Epidermal melanocyte (primary cell): ENCODE measurements at regions not wholly inside any gene's neighbourhood (a gene's known extent, or its start where the extent isn't known, plus 50 kb on each side); places are given as distances from the start of the nearest gene placed in this dataset.
"Not testable (repeated sequence)": the region's sequence is repeated elsewhere in the genome, so short reads cannot be mapped to it uniquely, and the experiment has no call there.

Experiments used
- DNase-seq: peaks from one replicate; pipeline ENCODE4 v3.0.0; 2011; ENCODE audit warnings: low spot score; ENCODE audit not compliant: insufficient read length

- DNase-seq = no peak
These were observed 256.2 kb downstream of the TAFA4 start for GRCh38 chr3:68676136-68676535.

DNA sequence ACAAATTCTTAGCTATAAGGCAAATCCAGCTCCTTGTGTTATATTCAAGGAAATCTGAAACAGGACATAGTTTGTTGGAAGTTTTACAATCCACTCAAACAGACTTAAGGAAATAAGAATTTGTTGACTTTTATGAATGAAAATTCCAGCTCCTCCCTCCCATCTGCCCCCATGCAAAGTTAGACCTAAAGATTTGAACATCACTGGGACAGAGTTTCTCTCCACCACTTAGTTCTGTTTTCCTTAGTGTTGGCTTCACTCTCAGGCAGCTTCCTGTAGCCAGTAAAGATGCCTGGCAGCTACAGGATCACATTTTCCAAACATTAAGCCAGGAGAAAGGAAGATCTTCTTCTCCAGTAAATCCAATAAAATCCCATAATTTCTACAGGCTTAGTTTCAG is 265.0 kb downstream of the TAFA4 start:
- DNase-seq = no peak

DNA sequence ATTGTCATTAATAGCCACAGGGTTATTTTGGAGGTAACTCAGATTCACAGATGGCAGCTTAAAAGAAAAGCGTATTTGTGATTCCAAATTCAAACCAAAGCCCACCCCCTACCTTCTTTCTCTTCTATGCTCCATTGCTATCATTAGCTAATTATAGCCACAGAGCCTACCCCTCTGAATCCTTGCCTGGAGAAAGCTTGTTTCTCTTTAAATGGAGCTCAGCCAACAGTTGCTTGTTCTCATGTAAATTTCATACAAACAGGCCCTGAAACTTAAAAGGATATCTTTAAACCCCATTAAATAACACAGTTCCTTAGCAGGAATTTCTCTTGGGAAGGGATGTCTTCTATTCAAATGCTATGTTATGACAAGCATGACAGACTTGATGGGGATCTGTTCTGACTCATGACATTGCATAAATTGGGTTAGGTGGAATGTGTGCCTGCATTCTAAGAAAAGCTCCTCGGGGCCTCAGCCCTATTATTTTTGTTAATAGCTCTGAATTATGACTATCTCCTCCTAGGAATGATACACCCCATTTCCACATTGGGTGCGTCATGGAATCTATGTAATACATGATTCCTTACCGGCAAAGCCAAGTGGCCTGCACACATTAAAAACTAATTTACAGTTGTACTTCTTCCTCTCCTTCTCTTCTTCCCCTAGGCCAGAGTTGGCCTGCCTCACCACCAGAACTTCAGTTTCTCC is 265.8 kb downstream of the TAFA4 start:
- no peak for DNase-seq

GRCh38 chr3:68664276-68664675 is 268.1 kb downstream of the TAFA4 start:
- no peak for DNase-seq

- DNase-seq = no peak
These were observed 270.2 kb downstream of the TAFA4 start for GRCh38 chr3:68662176-68662575.

GRCh38 chr3:68650657-68651056 is 281.7 kb downstream of the TAFA4 start:
- not testable (repeated sequence) for DNase-seq

- no peak for DNase-seq
These were observed 283.9 kb downstream of the TAFA4 start for GRCh38 chr3:68648494-68648893.

DNA sequence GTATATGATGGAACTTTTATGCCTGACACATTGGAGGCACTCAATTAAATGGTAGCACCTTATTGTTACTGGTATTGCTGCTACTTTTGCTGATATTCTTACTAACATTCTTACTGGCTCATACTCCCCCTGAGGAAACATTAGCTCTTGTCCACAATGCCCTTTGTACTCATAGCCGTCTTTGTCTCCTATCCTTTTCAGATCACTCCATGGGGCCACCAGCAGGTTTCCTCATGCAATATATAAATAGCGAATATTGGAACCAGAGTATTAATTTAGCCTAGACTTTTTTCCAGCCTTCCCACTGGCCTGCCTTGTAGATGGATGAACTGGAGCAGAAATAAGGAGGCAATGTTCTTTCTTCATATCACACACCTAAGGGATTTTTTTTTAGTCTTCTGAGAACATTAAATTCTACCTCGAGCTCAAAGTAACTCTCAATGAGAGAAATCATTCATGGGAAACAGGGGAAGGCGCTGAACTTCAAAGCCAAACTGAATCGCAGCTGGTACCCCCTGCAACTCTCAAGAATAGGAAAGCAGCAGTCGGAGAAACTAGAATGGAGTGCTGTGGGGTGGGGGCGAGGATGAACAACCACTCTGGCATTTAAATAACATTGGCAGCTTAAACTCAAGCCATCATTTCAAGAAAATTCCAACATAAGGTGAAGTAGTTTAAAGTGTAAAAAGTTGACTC is 300.3 kb downstream of the TAFA4 start:
- no peak for DNase-seq

GRCh38 chr3:68620211-68620610 is 312.1 kb downstream of the TAFA4 start:
- no peak for DNase-seq

DNA sequence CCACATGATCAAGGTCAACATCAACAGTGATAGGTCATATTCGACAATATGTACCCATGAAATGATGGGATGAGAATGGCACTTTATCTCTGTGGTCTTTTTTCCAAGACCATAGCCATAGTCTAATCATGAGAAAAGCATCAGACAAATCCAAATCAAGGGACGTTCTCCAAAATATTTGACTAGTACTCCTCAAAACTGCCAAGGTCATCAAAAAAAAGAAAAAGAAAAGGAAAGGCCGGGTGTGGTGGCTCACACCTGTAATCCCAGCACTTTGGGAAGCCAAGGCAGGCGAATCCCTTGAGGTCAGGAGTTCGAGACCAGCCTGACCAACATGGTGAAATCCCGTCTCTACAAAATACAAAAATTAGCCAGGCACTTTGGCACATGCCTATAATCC is 318.3 kb downstream of the TAFA4 start:
- no peak for DNase-seq

GRCh38 chr3:68571321-68571720 is 361.0 kb downstream of the TAFA4 start:
- no peak for DNase-seq

GRCh38 chr3:68560728-68561127 is 371.6 kb downstream of the TAFA4 start:
- no peak for DNase-seq

GRCh38 chr3:68535782-68536181 is 396.6 kb downstream of the TAFA4 start:
- DNase-seq = no peak

DNA sequence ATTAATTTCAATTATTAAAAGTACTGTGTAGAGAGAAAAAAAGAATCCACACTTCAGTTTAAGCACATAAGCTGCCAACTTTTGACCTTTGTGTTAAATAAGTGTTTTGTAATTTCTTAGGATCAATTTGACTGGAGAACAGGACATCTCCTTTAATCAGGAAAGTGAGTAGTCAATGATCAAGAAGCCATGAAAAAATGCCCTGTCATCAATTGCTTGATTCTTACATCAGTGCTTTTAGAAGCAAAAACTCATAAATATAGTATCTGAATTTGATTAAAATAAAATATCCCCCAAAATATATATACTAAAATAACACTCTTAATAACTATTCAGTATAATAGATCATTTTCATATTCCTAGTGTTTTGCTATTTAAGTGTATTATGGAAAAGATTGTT is 409.0 kb downstream of the TAFA4 start:
- no peak for DNase-seq

DNA sequence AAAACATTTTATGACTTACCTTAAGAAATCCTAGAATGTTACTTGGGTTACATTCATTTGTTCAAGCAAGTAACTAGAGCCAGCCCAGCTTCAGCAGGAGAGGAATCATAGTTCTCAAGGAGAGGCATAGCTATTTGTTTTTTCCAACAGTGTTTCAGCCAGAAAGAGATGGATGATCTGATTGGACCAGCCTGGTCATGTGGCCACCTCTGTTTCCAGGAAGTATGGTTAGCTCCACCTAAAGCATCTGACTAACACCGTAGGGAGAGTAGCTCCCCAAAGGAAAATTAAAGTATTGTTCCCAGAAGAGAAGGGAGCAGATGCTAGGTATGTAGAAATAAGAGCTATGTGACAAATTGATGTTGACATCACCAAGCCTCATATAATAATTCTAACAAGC is 417.1 kb downstream of the TAFA4 start:
- no peak for DNase-seq

GRCh38 chr3:68504201-68504600 is 428.1 kb downstream of the TAFA4 start:
- no peak for DNase-seq

DNA sequence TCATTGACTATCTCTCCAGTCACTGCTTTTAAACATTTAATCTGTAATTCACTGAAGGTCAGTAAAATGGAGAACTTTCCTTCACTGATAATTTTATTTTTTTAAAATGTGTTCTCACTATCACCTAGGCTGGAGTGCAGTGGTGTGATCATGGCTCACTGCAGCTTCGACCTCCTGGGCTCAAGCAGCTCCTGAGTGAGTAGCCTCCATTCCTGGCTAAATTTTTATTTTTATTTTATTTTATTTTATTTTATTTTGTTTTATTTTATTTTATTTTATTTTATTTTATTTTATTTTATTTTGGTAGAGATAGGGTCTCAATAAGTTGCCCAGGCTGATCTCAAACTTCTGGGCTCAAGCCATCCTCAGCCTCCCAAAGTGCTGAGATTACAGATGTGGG is 446.5 kb downstream of the TAFA4 start:
- DNase-seq = not testable (repeated sequence)

DNA sequence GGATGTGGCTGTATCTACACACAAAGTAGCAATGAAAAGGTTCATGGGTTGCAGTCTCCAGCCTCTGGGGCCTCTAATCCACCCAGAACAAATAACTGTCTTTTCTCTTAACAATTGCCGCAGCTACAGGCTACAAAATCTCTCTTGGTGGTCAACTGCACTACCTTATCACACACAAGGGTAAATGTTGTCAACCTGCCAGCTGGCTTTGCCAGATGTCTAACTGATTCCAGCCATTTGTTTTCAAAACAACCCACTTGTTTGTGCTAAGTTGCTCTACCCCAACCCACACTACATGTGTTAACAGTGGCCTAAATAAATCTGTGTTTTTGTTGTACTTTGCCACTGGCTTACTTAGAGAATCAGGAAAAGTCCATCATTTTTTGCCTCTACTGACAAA is 447.3 kb downstream of the TAFA4 start:
- no peak for DNase-seq

DNA sequence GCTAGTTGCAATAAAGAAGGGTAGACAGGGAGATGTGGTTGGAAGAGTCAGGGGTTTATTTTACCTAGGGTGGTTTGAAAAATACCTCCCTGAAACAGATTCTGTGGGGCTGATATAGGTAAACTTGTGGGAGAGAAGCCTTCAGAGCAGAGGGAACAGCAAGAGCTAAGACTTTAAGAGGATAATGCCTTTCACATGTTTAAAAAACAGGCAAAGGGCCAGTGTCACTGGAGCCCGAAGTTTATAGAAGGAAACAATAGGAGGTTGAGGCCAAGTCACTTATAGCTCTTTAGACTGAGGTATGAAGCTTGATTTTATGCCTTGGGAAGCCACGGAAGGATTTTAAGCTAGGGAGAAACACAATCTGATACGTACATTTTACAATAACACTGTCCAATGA is 448.7 kb downstream of the TAFA4 start:
- no peak for DNase-seq

- no peak for DNase-seq
These were observed 449.3 kb downstream of the TAFA4 start for GRCh38 chr3:68483041-68483440.

- DNase-seq = no peak
These were observed 449.8 kb downstream of the TAFA4 start for GRCh38 chr3:68482565-68482964.

DNA sequence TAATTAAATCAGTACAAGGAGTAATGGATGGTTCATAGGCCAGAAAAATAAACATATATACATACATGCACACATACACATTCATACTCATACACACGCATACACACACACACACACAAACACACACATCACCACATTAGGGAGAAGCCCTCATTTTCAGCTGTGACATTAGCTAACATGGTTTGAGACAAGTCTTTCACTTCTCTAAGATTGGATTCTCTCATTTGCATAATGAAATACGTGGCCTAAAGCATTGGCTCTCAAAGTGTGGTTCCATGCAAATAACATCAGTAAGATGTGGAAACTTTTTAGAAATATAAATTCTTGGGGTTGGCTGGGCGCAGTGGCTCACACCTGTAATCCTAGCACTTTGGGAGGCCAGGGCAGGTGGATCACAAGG is 452.6 kb downstream of the TAFA4 start:
- DNase-seq = no peak

GRCh38 chr3:68468695-68469375 is 463.5 kb downstream of the TAFA4 start:
- no peak for DNase-seq
